ENCODE measurements at regions not wholly inside any gene's neighbourhood (a gene's known extent, or its start where the extent isn't known, plus 50 kb on each side); places are given as distances from the start of the nearest gene placed in this dataset.
"Not testable (repeated sequence)": the region's sequence is repeated elsewhere in the genome, so short reads cannot be mapped to it uniquely, and the experiment has no call there.

- no peak overlapping the region for H3K4me3 ChIP-seq (IDR thresholded peaks at IDR 0.05; ENCODE audit: insufficient read depth, low read depth, low read length)
- H4K20me1 ChIP-seq (ENCODE audit: insufficient read depth) = no peaks in the 10 kb centered on the region
- no peak overlapping the region for H2AFZ ChIP-seq (ENCODE audit: low read depth)
- TF ChIP-seq, protein P1, sequence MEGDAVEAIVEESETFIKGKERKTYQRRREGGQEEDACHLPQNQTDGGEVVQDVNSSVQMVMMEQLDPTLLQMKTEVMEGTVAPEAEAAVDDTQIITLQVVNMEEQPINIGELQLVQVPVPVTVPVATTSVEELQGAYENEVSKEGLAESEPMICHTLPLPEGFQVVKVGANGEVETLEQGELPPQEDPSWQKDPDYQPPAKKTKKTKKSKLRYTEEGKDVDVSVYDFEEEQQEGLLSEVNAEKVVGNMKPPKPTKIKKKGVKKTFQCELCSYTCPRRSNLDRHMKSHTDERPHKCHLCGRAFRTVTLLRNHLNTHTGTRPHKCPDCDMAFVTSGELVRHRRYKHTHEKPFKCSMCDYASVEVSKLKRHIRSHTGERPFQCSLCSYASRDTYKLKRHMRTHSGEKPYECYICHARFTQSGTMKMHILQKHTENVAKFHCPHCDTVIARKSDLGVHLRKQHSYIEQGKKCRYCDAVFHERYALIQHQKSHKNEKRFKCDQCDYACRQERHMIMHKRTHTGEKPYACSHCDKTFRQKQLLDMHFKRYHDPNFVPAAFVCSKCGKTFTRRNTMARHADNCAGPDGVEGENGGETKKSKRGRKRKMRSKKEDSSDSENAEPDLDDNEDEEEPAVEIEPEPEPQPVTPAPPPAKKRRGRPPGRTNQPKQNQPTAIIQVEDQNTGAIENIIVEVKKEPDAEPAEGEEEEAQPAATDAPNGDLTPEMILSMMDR (conservative IDR thresholded peaks at IDR 0.05; ENCODE audit: low read depth, low read length) = no peak
- no peak overlapping the region for H3K4me2 ChIP-seq
- peaks cover 24% of the 10 kb centered on the region for H3K4me1 ChIP-seq (ENCODE audit: low read depth, poor library complexity, severe bottlenecking)
- no peaks in the 10 kb centered on the region for H3K79me2 ChIP-seq (ENCODE audit: insufficient read depth, low read depth)
- no peak overlapping the region for H3K27ac ChIP-seq
- H3K27me3 ChIP-seq (ENCODE audit: insufficient read depth, low read depth) = no peaks in the 10 kb centered on the region
- no peaks in the 10 kb centered on the region for H3K36me3 ChIP-seq (ENCODE audit: insufficient read depth)
- no peak overlapping the region for H3K9ac ChIP-seq
Measured at GRCh38 chr5:9818340-9818845, 188.2 kb upstream of the TAS2R1 start.

- TF ChIP-seq, protein P1 (conservative IDR thresholded peaks at IDR 0.05; ENCODE audit: low read depth, low read length) = no peak
- Histone ChIP-seq H3K36me3 (ENCODE audit: insufficient read depth) (no peaks in the 10 kb centered on the region), H3K27ac (no peak overlapping the region), H3K79me2 (ENCODE audit: insufficient read depth, low read depth) (no peaks in the 10 kb centered on the region), H3K4me1 (ENCODE audit: low read depth, poor library complexity, severe bottlenecking) (peaks cover 24% of the 10 kb centered on the region), H4K20me1 (ENCODE audit: insufficient read depth) (no peaks in the 10 kb centered on the region), H3K9ac (no peak overlapping the region), H3K4me2 (no peak overlapping the region), H2AFZ (ENCODE audit: low read depth) (no peak overlapping the region), H3K4me3 (IDR thresholded peaks at IDR 0.05; ENCODE audit: insufficient read depth, low read depth, low read length) (no peak overlapping the region), H3K27me3 (ENCODE audit: insufficient read depth, low read depth) (no peaks in the 10 kb centered on the region)
Measured at GRCh38 chr5:9817819-9818218, 187.7 kb upstream of the TAS2R1 start.

GRCh38 chr5:9815051-9815450, 184.9 kb upstream of the TAS2R1 start:
- no peak overlapping the region for H3K4me2 ChIP-seq
- H3K27me3 ChIP-seq (ENCODE audit: insufficient read depth, low read depth) = no peaks in the 10 kb centered on the region
- H3K4me1 ChIP-seq (ENCODE audit: low read depth, poor library complexity, severe bottlenecking) = peaks cover 2% of the 10 kb centered on the region
- no peaks in the 10 kb centered on the region for H4K20me1 ChIP-seq (ENCODE audit: insufficient read depth)
- H3K27ac ChIP-seq = no peak overlapping the region
- H2AFZ ChIP-seq (ENCODE audit: low read depth) = no peak overlapping the region
- TF ChIP-seq, protein P1 (conservative IDR thresholded peaks at IDR 0.05; ENCODE audit: low read depth, low read length) = no peak
- H3K4me3 ChIP-seq (IDR thresholded peaks at IDR 0.05; ENCODE audit: insufficient read depth, low read depth, low read length) = no peak overlapping the region
- H3K36me3 ChIP-seq (ENCODE audit: insufficient read depth) = no peaks in the 10 kb centered on the region
- no peaks in the 10 kb centered on the region for H3K79me2 ChIP-seq (ENCODE audit: insufficient read depth, low read depth)
- no peak overlapping the region for H3K9ac ChIP-seq

- Histone ChIP-seq H3K36me3 (ENCODE audit: insufficient read depth) (no peaks in the 10 kb centered on the region), H3K27me3 (ENCODE audit: insufficient read depth, low read depth) (no peaks in the 10 kb centered on the region), H2AFZ (ENCODE audit: low read depth) (no peak overlapping the region), H3K4me3 (IDR thresholded peaks at IDR 0.05; ENCODE audit: insufficient read depth, low read depth, low read length) (no peak overlapping the region), H3K27ac (no peak overlapping the region), H3K79me2 (ENCODE audit: insufficient read depth, low read depth) (no peaks in the 10 kb centered on the region), H3K4me2 (no peak overlapping the region), H4K20me1 (ENCODE audit: insufficient read depth) (no peaks in the 10 kb centered on the region), H3K9ac (no peak overlapping the region), H3K4me1 (ENCODE audit: low read depth, poor library complexity, severe bottlenecking) (no peaks in the 10 kb centered on the region)
- TF ChIP-seq, protein P1 (conservative IDR thresholded peaks at IDR 0.05; ENCODE audit: low read depth, low read length) = no peak
Measured at GRCh38 chr5:9813305-9813704, 183.2 kb upstream of the TAS2R1 start.

- not testable (repeated sequence) for H4K20me1 ChIP-seq (ENCODE audit: insufficient read depth); H3K4me3 ChIP-seq (IDR thresholded peaks at IDR 0.05; ENCODE audit: insufficient read depth, low read depth, low read length); H3K4me2 ChIP-seq; H3K4me1 ChIP-seq (ENCODE audit: low read depth, poor library complexity, severe bottlenecking); H3K36me3 ChIP-seq (ENCODE audit: insufficient read depth); H3K27ac ChIP-seq; H3K9ac ChIP-seq; H2AFZ ChIP-seq (ENCODE audit: low read depth); H3K79me2 ChIP-seq (ENCODE audit: insufficient read depth, low read depth); H3K27me3 ChIP-seq (ENCODE audit: insufficient read depth, low read depth)
Measured at GRCh38 chr5:9807366-9807765, 177.2 kb upstream of the TAS2R1 start.
